ENCODE measurements at regions not wholly inside any gene's neighbourhood (a gene's known extent, or its start where the extent isn't known, plus 50 kb on each side); places are given as distances from the start of the nearest gene placed in this dataset.

GRCh38 chr3:76943671-76944070, 96.2 kb upstream of the ROBO2 start:
- Mint-ChIP-seq H3K27ac (no peak overlapping the region), H3K27me3 (ENCODE audit: low read depth) (no peaks in the 10 kb centered on the region), H3K36me3 (ENCODE audit: insufficient read depth in 2 of 2) (peaks cover 0 to 4% of the 10 kb centered on the region in 2 donors), H3K9me3 (peaks cover 6 to 11% of the 10 kb centered on the region in 2 donors), H3K4me3 (no peak overlapping the region), H3K4me1 (ENCODE audit: low read depth) (no peaks in the 10 kb centered on the region)
- DNase-seq (no peak), ATAC-seq (replicated peaks in 1 of 2) (no peak)

GRCh38 chr3:76949033-76949432, 90.9 kb upstream of the ROBO2 start:
- ATAC-seq (replicated peaks in 1 of 2) (no peak), DNase-seq (no peak)
- Mint-ChIP-seq H3K9me3 (peaks cover 4 to 7% of the 10 kb centered on the region in 2 donors), H3K4me1 (ENCODE audit: low read depth) (no peaks in the 10 kb centered on the region), H3K36me3 (ENCODE audit: insufficient read depth in 2 of 2) (no peaks in the 10 kb centered on the region), H3K4me3 (no peak overlapping the region), H3K27ac (no peak overlapping the region), H3K27me3 (ENCODE audit: low read depth) (no peaks in the 10 kb centered on the region)

- DNase-seq (no peak), ATAC-seq (replicated peaks in 1 of 2) (no peak)
- Mint-ChIP-seq H3K4me1 (ENCODE audit: low read depth) (no peaks in the 10 kb centered on the region), H3K4me3 (no peak overlapping the region), H3K36me3 (ENCODE audit: insufficient read depth in 2 of 2) (no peaks in the 10 kb centered on the region), H3K9me3 (peaks cover 4 to 7% of the 10 kb centered on the region in 2 donors), H3K27me3 (ENCODE audit: low read depth) (no peaks in the 10 kb centered on the region), H3K27ac (no peak overlapping the region)
Observed at GRCh38 chr3:76949462-76949861, 90.4 kb upstream of the ROBO2 start.

GRCh38 chr3:76950590-76950989, 89.3 kb upstream of the ROBO2 start:
- Mint-ChIP-seq H3K4me1 (ENCODE audit: low read depth) (no peaks in the 10 kb centered on the region), H3K9me3 (peaks cover 4 to 5% of the 10 kb centered on the region in 2 donors), H3K27ac (no peak overlapping the region), H3K4me3 (no peak overlapping the region), H3K36me3 (ENCODE audit: insufficient read depth in 2 of 2) (no peaks in the 10 kb centered on the region), H3K27me3 (ENCODE audit: low read depth) (no peaks in the 10 kb centered on the region)
- no peak for ATAC-seq (replicated peaks in 1 of 2)
- no peak for DNase-seq

- Mint-ChIP-seq H3K9me3 (peaks cover 2 to 9% of the 10 kb centered on the region in 2 donors), H3K27me3 (ENCODE audit: low read depth) (no peaks in the 10 kb centered on the region), H3K4me1 (ENCODE audit: low read depth) (no peaks in the 10 kb centered on the region), H3K36me3 (ENCODE audit: insufficient read depth in 2 of 2) (no peaks in the 10 kb centered on the region), H3K4me3 (no peak overlapping the region), H3K27ac (no peak overlapping the region)
- ATAC-seq (replicated peaks in 1 of 2): no peak
- DNase-seq: no peak
Observed at GRCh38 chr3:76954412-76954811, 85.5 kb upstream of the ROBO2 start.

- Mint-ChIP-seq H3K4me3 (no peak overlapping the region), H3K9me3 (peaks cover 0 to 4% of the 10 kb centered on the region in 2 donors), H3K27ac (no peak overlapping the region), H3K4me1 (ENCODE audit: low read depth) (no peaks in the 10 kb centered on the region), H3K36me3 (ENCODE audit: insufficient read depth in 2 of 2) (no peaks in the 10 kb centered on the region), H3K27me3 (ENCODE audit: low read depth) (no peaks in the 10 kb centered on the region)
- DNase-seq (no peak), ATAC-seq (replicated peaks in 1 of 2) (no peak)
Observed at GRCh38 chr3:76958274-76958673, 81.6 kb upstream of the ROBO2 start.

- H3K36me3 Mint-ChIP-seq (ENCODE audit: insufficient read depth in 2 of 2): no peaks in the 10 kb centered on the region
- no peak overlapping the region for H3K4me3 Mint-ChIP-seq
- no peaks in the 10 kb centered on the region for H3K27me3 Mint-ChIP-seq (ENCODE audit: low read depth)
- peaks cover 0 to 4% of the 10 kb centered on the region in 2 donors for H3K9me3 Mint-ChIP-seq
- ATAC-seq (replicated peaks in 1 of 2) (no peak), DNase-seq (no peak)
- H3K27ac Mint-ChIP-seq: no peak overlapping the region
- H3K4me1 Mint-ChIP-seq (ENCODE audit: low read depth): no peaks in the 10 kb centered on the region
Observed at GRCh38 chr3:76958861-76959260, 81.0 kb upstream of the ROBO2 start.

- H3K4me3 Mint-ChIP-seq: no peak overlapping the region
- H3K36me3 Mint-ChIP-seq (ENCODE audit: insufficient read depth in 2 of 2): no peaks in the 10 kb centered on the region
- no peaks in the 10 kb centered on the region for H3K4me1 Mint-ChIP-seq (ENCODE audit: low read depth)
- peaks cover 4% of the 10 kb centered on the region in 2 donors for H3K9me3 Mint-ChIP-seq
- H3K27ac Mint-ChIP-seq: no peak overlapping the region
- no peaks in the 10 kb centered on the region for H3K27me3 Mint-ChIP-seq (ENCODE audit: low read depth)
- ATAC-seq (replicated peaks in 1 of 2) (no peak), DNase-seq (no peak)
Observed at GRCh38 chr3:76961284-76961683, 78.6 kb upstream of the ROBO2 start.

- no peak overlapping the region for H3K27ac Mint-ChIP-seq
- peaks cover 0 to 2% of the 10 kb centered on the region in 2 donors for H3K36me3 Mint-ChIP-seq (ENCODE audit: insufficient read depth in 2 of 2)
- H3K4me3 Mint-ChIP-seq: no peak overlapping the region
- H3K4me1 Mint-ChIP-seq (ENCODE audit: low read depth): no peaks in the 10 kb centered on the region
- ATAC-seq (replicated peaks in 1 of 2) (no peak), DNase-seq (no peak)
- H3K9me3 Mint-ChIP-seq: peaks cover 2 to 6% of the 10 kb centered on the region in 2 donors
- H3K27me3 Mint-ChIP-seq (ENCODE audit: low read depth): no peaks in the 10 kb centered on the region
Observed at GRCh38 chr3:76965122-76965725, 74.7 kb upstream of the ROBO2 start.

GRCh38 chr3:76969471-76969870, 70.4 kb upstream of the ROBO2 start:
- H3K4me3 Mint-ChIP-seq: no peak overlapping the region
- ATAC-seq (replicated peaks in 1 of 2) (no peak), DNase-seq (no peak)
- H3K36me3 Mint-ChIP-seq (ENCODE audit: insufficient read depth in 2 of 2): peaks cover 0 to 2% of the 10 kb centered on the region in 2 donors
- H3K9me3 Mint-ChIP-seq: peaks cover 2 to 6% of the 10 kb centered on the region in 2 donors
- H3K27ac Mint-ChIP-seq: no peak overlapping the region
- no peaks in the 10 kb centered on the region for H3K4me1 Mint-ChIP-seq (ENCODE audit: low read depth)
- H3K27me3 Mint-ChIP-seq (ENCODE audit: low read depth): no peaks in the 10 kb centered on the region

GRCh38 chr3:76969996-76970615, 69.8 kb upstream of the ROBO2 start:
- no peak overlapping the region for H3K27ac Mint-ChIP-seq
- ATAC-seq (replicated peaks in 1 of 2): no peak
- H3K4me1 Mint-ChIP-seq (ENCODE audit: low read depth): no peaks in the 10 kb centered on the region
- H3K4me3 Mint-ChIP-seq: no peak overlapping the region
- DNase-seq: no peak
- no peaks in the 10 kb centered on the region for H3K27me3 Mint-ChIP-seq (ENCODE audit: low read depth)
- peaks cover 0 to 2% of the 10 kb centered on the region in 2 donors for H3K36me3 Mint-ChIP-seq (ENCODE audit: insufficient read depth in 2 of 2)
- peaks cover 3 to 5% of the 10 kb centered on the region in 2 donors for H3K9me3 Mint-ChIP-seq

- no peaks in the 10 kb centered on the region for H3K36me3 Mint-ChIP-seq (ENCODE audit: insufficient read depth in 2 of 2)
- H3K4me3 Mint-ChIP-seq: no peak overlapping the region
- H3K27ac Mint-ChIP-seq: no peak overlapping the region
- H3K9me3 Mint-ChIP-seq: peaks cover 0 to 3% of the 10 kb centered on the region in 2 donors
- ATAC-seq (replicated peaks in 1 of 2) (no peak), DNase-seq (no peak)
- no peaks in the 10 kb centered on the region for H3K4me1 Mint-ChIP-seq (ENCODE audit: low read depth)
- H3K27me3 Mint-ChIP-seq (ENCODE audit: low read depth): no peaks in the 10 kb centered on the region
Observed at GRCh38 chr3:76972624-76973296, 67.1 kb upstream of the ROBO2 start.

GRCh38 chr3:76976996-76977395, 62.9 kb upstream of the ROBO2 start:
- H3K4me1 Mint-ChIP-seq (ENCODE audit: low read depth): no peaks in the 10 kb centered on the region

More at GRCh38 chr3:76976996-76977395, 62.9 kb upstream of the ROBO2 start:
- ATAC-seq (replicated peaks in 1 of 2) (no peak), DNase-seq (no peak)
- Mint-ChIP-seq H3K9me3 (peaks cover 0 to 2% of the 10 kb centered on the region in 2 donors), H3K27ac (no peak overlapping the region), H3K4me3 (no peak overlapping the region), H3K36me3 (ENCODE audit: insufficient read depth in 2 of 2) (no peaks in the 10 kb centered on the region), H3K27me3 (ENCODE audit: low read depth) (no peaks in the 10 kb centered on the region)
